HEK293 (cell line): ENCODE measurements at regions not wholly inside any gene's neighbourhood (a gene's known extent, or its start where the extent isn't known, plus 50 kb on each side); places are given as distances from the start of the nearest gene placed in this dataset.

Experiments
- PRDM1 ChIP-seq: fragments of 450-650 bp; formaldehyde crosslinking; IDR thresholded peaks from 2 replicates; pipeline ENCODE4; 2016; ENCODE audit warnings: missing biosample characterization, missing genetic modification characterization
- SETDB1 ChIP-seq: IDR thresholded peaks from one replicate; pipeline ENCODE4 v1.6.1; 2017; ENCODE audit warnings: mild to moderate bottlenecking, low read length, moderate library complexity, mixed read lengths; ENCODE audit not compliant: insufficient read length
- ZSCAN30 ChIP-seq: fragments of 450-650 bp; IDR thresholded peaks from 2 replicates; pipeline ENCODE4 v1.5.1; 2018; ENCODE audit warnings: missing biosample characterization, mild to moderate bottlenecking, missing genetic modification characterization, moderate library complexity
- TF ChIP-seq, protein P1 (sequence below): fragments of 450-650 bp; formaldehyde crosslinking; IDR thresholded peaks from 2 replicates; pipeline ENCODE4 v1.5.1; 2016; ENCODE audit warnings: missing biosample characterization, missing genetic modification characterization

DNA sequence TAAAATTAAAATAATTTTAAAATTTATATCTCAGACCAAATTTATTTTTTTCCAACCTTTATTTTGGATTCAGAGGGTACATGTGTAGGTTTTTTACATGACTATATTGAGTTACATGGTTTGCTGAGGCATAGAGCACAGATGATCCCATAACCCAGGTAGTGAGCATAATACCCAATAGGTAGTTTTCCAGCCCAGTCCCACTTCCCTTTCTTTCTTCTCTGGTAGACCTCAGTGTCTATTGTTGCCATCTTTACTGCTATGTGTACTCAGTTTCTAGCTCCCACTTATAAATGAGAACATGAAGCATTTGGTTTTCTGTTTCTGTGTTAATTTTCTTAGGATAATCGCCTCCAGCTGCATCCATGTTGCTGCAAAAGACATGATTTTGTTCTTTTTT is 338.1 kb downstream of the EFHB start:
- TF ChIP-seq SETDB1: no peak
- TF ChIP-seq PRDM1 (tag by site-specific recombination): no peak
- TF ChIP-seq, protein P1, sequence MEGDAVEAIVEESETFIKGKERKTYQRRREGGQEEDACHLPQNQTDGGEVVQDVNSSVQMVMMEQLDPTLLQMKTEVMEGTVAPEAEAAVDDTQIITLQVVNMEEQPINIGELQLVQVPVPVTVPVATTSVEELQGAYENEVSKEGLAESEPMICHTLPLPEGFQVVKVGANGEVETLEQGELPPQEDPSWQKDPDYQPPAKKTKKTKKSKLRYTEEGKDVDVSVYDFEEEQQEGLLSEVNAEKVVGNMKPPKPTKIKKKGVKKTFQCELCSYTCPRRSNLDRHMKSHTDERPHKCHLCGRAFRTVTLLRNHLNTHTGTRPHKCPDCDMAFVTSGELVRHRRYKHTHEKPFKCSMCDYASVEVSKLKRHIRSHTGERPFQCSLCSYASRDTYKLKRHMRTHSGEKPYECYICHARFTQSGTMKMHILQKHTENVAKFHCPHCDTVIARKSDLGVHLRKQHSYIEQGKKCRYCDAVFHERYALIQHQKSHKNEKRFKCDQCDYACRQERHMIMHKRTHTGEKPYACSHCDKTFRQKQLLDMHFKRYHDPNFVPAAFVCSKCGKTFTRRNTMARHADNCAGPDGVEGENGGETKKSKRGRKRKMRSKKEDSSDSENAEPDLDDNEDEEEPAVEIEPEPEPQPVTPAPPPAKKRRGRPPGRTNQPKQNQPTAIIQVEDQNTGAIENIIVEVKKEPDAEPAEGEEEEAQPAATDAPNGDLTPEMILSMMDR (tag by site-specific recombination): no peak
- TF ChIP-seq ZSCAN30 (tag by site-specific recombination): no peak
